ENCODE measurements at regions not wholly inside any gene's neighbourhood (a gene's known extent, or its start where the extent isn't known, plus 50 kb on each side); places are given as distances from the start of the nearest gene placed in this dataset.

DNA sequence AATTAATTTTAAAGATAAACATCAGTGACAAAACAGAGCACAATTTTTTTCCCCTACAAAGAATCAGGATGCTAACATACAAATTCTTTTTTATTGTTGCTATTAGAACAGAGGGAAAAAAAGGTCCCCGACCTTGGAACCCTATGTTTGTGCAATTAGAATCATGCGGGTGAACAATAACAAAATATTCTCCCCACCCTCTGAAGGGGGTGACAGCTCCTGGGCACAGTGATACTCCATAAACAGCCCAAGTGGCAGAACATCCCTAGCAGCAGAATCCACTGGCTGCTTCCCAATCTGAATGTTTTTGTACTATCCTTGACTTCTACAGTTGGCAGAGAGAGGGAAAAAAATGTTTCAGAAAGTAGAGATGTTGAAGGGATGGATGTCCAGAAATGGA lies 87.7 kb upstream of the TLL1 start:
- Histone ChIP-seq H3K4me1 (ENCODE audit: control insufficient read depth, extremely low read depth, insufficient read depth, low read length) (no peaks in the 10 kb centered on the region), H3K36me3 (ENCODE audit: control insufficient read depth in 2 of 2, extremely low read depth in 1 of 2, insufficient read depth in 2 of 2, low read length in 2 of 2) (no peaks in the 10 kb centered on the region), H3K4me3 (replicated peaks in 1 of 3; ENCODE audit: insufficient read depth in 1 of 3, low read depth in 1 of 3, low read length in 3 of 3) (no peak overlapping the region), H3K9me1 (replicated peaks; ENCODE audit: control insufficient read depth, extremely low read depth, insufficient read depth, low read length) (no peaks in the 10 kb centered on the region), H2AFZ (ENCODE audit: low read depth, low read length) (no peak overlapping the region), H3K9me3 (replicated peaks; ENCODE audit: control insufficient read depth, insufficient read depth, low read length) (no peaks in the 10 kb centered on the region), H3K27ac (ENCODE audit: insufficient read depth, low read depth, low read length) (no peak overlapping the region), H4K20me1 (replicated peaks; ENCODE audit: control insufficient read depth, extremely low read depth, insufficient read depth, low read length) (no peaks in the 10 kb centered on the region), H3K4me2 (ENCODE audit: insufficient read depth, low read length) (no peak overlapping the region), H3K27me3 (ENCODE audit: control insufficient read depth in 2 of 2, insufficient read depth in 2 of 2, low read length in 2 of 2) (no peaks in the 10 kb centered on the region), H3K79me2 (ENCODE audit: control insufficient read depth, insufficient read depth, low read length) (no peaks in the 10 kb centered on the region), H3K9ac (replicated peaks; ENCODE audit: extremely low read depth, insufficient read depth, low read length) (no peak overlapping the region)
- TF ChIP-seq FOS (IDR thresholded peaks at IDR 0.05; ENCODE audit: borderline replicate concordance, insufficient read depth, low read length): no peak
- TF ChIP-seq CTCF (IDR thresholded peaks at IDR 0.05; ENCODE audit: extremely low read depth in 1 of 2, insufficient read depth in 1 of 2, low read depth in 1 of 2, low read length in 2 of 2): no peak
- TF ChIP-seq EZH2 (IDR thresholded peaks at IDR 0.05; ENCODE audit: borderline replicate concordance, low read depth, low read length, severe bottlenecking): no peak
- TF ChIP-seq POLR2AphosphoS5 (IDR thresholded peaks at IDR 0.05; ENCODE audit: insufficient read depth, low read depth, low read length): no peak
- TF ChIP-seq JUN (IDR thresholded peaks at IDR 0.05; ENCODE audit: borderline replicate concordance, insufficient read depth, insufficient read length, low read depth): no peak
- TF ChIP-seq POLR2A (IDR thresholded peaks at IDR 0.05; ENCODE audit: low read depth, low read length): no peak
- no peak for TF ChIP-seq GATA2 (IDR thresholded peaks at IDR 0.05; ENCODE audit: insufficient read depth, insufficient read length, low read depth, low read length)
- TF ChIP-seq MYC (IDR thresholded peaks at IDR 0.05; ENCODE audit: low read depth, low read length): no peak
- TF ChIP-seq, protein P1, sequence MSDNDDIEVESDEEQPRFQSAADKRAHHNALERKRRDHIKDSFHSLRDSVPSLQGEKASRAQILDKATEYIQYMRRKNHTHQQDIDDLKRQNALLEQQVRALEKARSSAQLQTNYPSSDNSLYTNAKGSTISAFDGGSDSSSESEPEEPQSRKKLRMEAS (IDR thresholded peaks at IDR 0.05; ENCODE audit: insufficient read depth, insufficient read length): no peak
- ChIA-PET POLR2A (no interaction called here), CTCF (no interaction called here)
- DNase-seq (ENCODE audit: low read depth, low spot score) (no peak), FAIRE-seq (no peak)
- intact Hi-C loops (cut with micrococcal nuclease): no loop called here
- no TSS peak for BruUV-seq (replicated peaks)
- dilution Hi-C loops (cut with MboI; ENCODE audit: extremely low pct_ligation_motif_present, low sequenced_read_pairs): no loop called here
